Bronchial epithelial cell (primary cell): ENCODE measurements at regions not wholly inside any gene's neighbourhood (a gene's known extent, or its start where the extent isn't known, plus 50 kb on each side); places are given as distances from the start of the nearest gene placed in this dataset.
"Not testable (repeated sequence)": the region's sequence is repeated elsewhere in the genome, so short reads cannot be mapped to it uniquely, and the experiment has no call there.

Experiments used
- DNase-seq: peaks from one replicate; pipeline ENCODE4 v3.0.0-alpha.2; 2010; ENCODE audit warnings: low read depth
- FAIRE-seq: peaks from 2 replicates; lab custom pipeline; 2011; peaks lifted over from hg19 to GRCh38; lab: Jason Lieb, UNC
- H3K27me3 ChIP-seq: 2 replicates; pipeline ENCODE4 v1.5.1; 2011; ENCODE audit warnings: low read length; ENCODE audit not compliant: control insufficient read depth, insufficient read depth
- H3K36me3 ChIP-seq: 2 replicates; pipeline ENCODE4 v1.5.1; 2011; ENCODE audit warnings: low read length; ENCODE audit not compliant: control insufficient read depth, insufficient read depth
- H3K4me3 ChIP-seq: 2 replicates; pipeline ENCODE4 v1.5.1; 2011; ENCODE audit warnings: mild to moderate bottlenecking, low read depth, low read length, control low read depth
- TF ChIP-seq, protein P1 (sequence below): IDR thresholded peaks from 2 replicates; pipeline ENCODE4 v1.5.1; 2011; ENCODE audit warnings: mild to moderate bottlenecking, moderate library complexity, low read length, control low read depth, inconsistent platforms; ENCODE audit not compliant: insufficient read depth, severe bottlenecking

DNA sequence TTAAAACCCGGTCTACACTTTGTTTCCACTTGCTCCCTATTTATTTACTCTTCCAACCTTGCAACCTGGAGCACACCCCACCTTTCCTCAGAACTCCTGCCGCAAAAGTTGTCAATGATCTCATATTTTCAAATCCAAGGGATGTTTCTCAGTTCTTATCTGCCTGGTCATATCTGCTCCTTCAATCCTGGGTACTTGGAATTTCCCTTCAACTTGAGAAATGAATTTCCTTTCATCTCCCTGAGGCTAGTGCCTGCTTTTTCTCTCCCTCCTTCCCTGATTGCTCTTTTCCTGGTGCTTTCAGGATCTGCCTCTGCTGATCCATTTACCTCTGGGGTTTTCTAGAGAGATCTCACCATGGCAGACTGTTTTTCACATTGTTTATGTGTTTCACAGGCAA lies 154.8 kb upstream of the IRS2 start:
- FAIRE-seq, result no peak
- H3K27me3 ChIP-seq, result no peaks in the 10 kb centered on the region
- peak; percentile 33 for DNase-seq
- no peaks in the 10 kb centered on the region for H3K36me3 ChIP-seq
- TF ChIP-seq, protein P1, sequence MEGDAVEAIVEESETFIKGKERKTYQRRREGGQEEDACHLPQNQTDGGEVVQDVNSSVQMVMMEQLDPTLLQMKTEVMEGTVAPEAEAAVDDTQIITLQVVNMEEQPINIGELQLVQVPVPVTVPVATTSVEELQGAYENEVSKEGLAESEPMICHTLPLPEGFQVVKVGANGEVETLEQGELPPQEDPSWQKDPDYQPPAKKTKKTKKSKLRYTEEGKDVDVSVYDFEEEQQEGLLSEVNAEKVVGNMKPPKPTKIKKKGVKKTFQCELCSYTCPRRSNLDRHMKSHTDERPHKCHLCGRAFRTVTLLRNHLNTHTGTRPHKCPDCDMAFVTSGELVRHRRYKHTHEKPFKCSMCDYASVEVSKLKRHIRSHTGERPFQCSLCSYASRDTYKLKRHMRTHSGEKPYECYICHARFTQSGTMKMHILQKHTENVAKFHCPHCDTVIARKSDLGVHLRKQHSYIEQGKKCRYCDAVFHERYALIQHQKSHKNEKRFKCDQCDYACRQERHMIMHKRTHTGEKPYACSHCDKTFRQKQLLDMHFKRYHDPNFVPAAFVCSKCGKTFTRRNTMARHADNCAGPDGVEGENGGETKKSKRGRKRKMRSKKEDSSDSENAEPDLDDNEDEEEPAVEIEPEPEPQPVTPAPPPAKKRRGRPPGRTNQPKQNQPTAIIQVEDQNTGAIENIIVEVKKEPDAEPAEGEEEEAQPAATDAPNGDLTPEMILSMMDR, result no peak
- H3K4me3 ChIP-seq, result no peak overlapping the region

DNA sequence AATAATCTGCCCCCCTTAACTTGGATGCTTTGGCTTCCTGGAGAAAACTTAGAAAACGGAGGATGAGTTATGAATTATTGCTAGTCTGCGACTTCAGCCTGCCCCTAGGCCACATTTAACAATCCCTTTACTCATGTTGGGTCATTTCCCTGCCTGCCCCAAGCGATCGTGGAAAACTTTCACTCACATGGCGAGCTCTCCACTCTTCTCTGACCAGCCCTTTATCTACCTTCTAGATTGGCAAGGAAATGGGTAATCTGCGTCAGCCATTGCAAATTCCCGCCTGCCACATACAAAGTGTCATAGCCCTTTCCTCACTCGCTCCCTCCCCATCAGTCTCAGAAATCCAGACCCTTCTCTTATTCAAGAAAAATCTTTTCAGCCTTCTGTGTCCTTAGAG lies 154.3 kb upstream of the IRS2 start:
- H3K27me3 ChIP-seq, result no peaks in the 10 kb centered on the region
- TF ChIP-seq, protein P1, result no peak
- DNase-seq (no peak), FAIRE-seq (no peak)
- no peaks in the 10 kb centered on the region for H3K36me3 ChIP-seq
- H3K4me3 ChIP-seq, result no peak overlapping the region

DNA sequence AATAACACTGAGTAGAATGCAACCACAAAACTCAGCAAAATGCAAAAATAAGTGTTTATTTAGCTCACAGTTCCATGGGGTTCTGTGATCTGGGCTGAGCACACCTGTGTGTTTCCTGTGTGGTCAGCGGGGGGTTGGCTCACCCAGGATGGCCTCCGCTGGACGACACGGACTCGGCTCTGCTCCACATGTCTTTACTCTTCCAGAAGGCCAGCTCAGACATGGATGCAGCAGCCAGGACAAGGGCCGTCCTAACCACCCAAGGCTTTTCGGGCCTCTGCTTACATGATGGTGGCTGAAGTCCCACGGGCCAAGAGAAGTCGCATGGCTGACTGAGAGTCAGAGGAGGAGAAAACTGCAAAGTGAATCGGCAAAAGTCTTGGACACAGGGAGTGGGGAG lies 153.5 kb upstream of the IRS2 start:
- TF ChIP-seq, protein P1, result no peak
- H3K36me3 ChIP-seq, result no peaks in the 10 kb centered on the region
- H3K27me3 ChIP-seq, result no peaks in the 10 kb centered on the region
- no peak overlapping the region for H3K4me3 ChIP-seq
- DNase-seq (no peak), FAIRE-seq (no peak)

DNA sequence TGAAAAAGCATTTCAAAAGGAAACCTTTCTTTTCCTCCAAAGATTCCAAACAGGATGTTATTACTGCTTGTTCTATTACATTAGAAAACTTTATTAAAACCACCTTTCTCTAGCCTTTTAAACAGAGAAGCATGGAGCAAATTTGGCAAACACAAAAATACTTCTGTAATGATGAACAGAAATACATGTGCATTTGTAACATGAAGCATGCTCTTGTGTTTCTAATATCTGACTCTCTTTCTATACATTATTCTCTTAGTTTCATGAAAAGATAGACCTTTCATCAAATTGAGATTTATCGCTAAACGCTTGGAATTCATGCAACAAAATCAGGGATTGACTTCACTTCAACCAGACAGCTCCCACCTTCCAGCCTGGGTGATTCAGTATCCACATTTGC lies 152.8 kb upstream of the IRS2 start:
- Histone ChIP-seq H3K4me3 (no peak overlapping the region), H3K36me3 (no peaks in the 10 kb centered on the region), H3K27me3 (no peaks in the 10 kb centered on the region)
- TF ChIP-seq, protein P1, result no peak
- FAIRE-seq, result no peak
- DNase-seq, result no peak

DNA sequence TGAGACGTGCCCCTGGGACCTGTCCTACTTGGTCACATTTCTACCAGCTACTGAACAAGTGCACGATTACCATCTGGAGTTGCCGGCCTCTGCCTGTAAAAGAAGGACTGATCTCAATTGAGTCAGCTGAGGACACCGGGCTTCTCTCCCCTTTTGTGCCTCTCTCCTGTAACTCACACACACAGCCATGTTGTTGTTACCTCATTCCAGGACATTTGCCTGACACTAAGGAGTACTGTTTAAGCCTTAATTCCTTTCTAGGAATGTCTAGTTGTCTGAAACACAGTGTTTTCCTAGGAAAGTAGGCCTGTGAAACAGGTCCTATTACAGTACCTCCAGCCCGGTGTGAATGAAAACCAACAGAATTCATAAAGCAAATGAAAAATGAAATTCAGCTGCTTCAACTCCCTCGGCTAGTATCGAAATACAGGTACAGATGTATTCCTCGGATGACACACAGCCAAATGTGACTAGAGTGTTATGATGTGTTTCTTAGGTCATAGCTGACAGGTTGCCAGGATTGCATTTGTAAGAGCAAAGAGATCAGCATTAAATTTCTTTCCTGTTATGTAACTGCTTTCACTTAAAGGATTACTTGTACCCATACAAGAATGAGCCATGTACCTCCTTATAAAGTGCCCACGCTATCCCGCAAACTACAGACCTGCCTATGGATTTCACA lies 152.0 kb upstream of the IRS2 start:
- TF ChIP-seq, protein P1, result no peak
- H3K4me3 ChIP-seq, result no peak overlapping the region
- H3K36me3 ChIP-seq, result no peaks in the 10 kb centered on the region
- no peak for FAIRE-seq
- peak; percentile 96 for DNase-seq
- H3K27me3 ChIP-seq, result no peaks in the 10 kb centered on the region

DNA sequence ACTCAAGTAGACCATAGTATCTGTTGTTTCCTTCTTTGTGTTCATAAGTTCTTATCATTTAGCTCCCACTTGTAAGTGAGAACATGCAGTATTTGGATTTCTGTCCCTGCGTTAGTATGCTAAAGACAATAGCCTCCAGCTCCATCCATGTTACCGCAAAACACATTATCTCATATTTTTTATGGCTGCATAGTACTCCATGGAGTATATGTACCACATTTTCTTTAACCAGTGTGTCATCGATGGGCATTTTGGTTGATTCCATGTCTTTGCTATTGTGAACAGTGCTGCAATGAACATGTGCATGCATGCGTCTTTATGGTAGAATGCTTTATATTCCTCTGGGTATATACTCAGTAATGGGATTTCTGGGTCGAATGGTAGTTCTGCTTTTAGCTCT lies 148.1 kb upstream of the IRS2 start:
- not testable (repeated sequence) for H3K4me3 ChIP-seq, DNase-seq, H3K36me3 ChIP-seq, FAIRE-seq, H3K27me3 ChIP-seq
